Neural progenitor cell (in vitro differentiated cells): ENCODE measurements at regions not wholly inside any gene's neighbourhood (a gene's known extent, or its start where the extent isn't known, plus 50 kb on each side); places are given as distances from the start of the nearest gene placed in this dataset.

Experiments
- DNase-seq: peaks from one replicate; pipeline ENCODE4 v3.0.0-alpha.2; 2016; ENCODE audit warnings: low spot score
- H2AFZ ChIP-seq: fragments of 200-600 bp; sonication (generic); replicated peaks from 2 replicates; pipeline ENCODE4 v1.6.1; 2016; ENCODE audit warnings: antibody characterized with exemption
- H3F3A ChIP-seq: fragments of 200-600 bp; sonication (generic); 2 replicates; pipeline ENCODE4 v1.6.1; 2016; ENCODE audit warnings: antibody characterized with exemption, low read depth
- H3K27ac ChIP-seq: fragments of 200-600 bp; sonication (generic); 2 replicates; pipeline ENCODE4 v1.5.1; 2016; ENCODE audit warnings: mild to moderate bottlenecking
- H3K27me3 ChIP-seq: fragments of 200-600 bp; sonication (generic); 2 replicates; pipeline ENCODE4 v1.6.1; 2016; ENCODE audit warnings: mild to moderate bottlenecking, moderate library complexity
- H3K36me3 ChIP-seq: fragments of 200-600 bp; sonication (generic); 2 replicates; pipeline ENCODE4 v1.5.1; 2016
- H3K4me1 ChIP-seq: fragments of 200-600 bp; sonication (generic); 2 replicates; pipeline ENCODE4 v1.6.1; 2016; ENCODE audit warnings: mixed run types
- H3K4me2 ChIP-seq: fragments of 200-600 bp; sonication (generic); 2 replicates; pipeline ENCODE4 v1.6.1; 2016
- H3K4me3 ChIP-seq: fragments of 200-600 bp; sonication (generic); 2 replicates; pipeline ENCODE4 v1.5.1; 2016
- H3K79me2 ChIP-seq: fragments of 200-600 bp; sonication (generic); 2 replicates; pipeline ENCODE4 v1.6.1; 2016; ENCODE audit warnings: low read depth
- H3K9ac ChIP-seq: fragments of 200-600 bp; sonication (generic); 2 replicates; pipeline ENCODE4 v1.6.1; 2016
- H3K9me3 ChIP-seq: fragments of 200-600 bp; sonication (generic); 2 replicates; pipeline ENCODE4 v1.5.1; 2016; ENCODE audit warnings: low read depth
- H4K20me1 ChIP-seq: fragments of 200-600 bp; sonication (generic); 2 replicates; pipeline ENCODE4 v1.6.1; 2016; ENCODE audit warnings: low read depth
- H3K27ac Mint-ChIP-seq: 3 replicates; pipeline ENCODE4 v1.8.0; 2021; ENCODE audit warnings: mixed read lengths
- H3K27me3 Mint-ChIP-seq: 2 replicates; pipeline ENCODE4 v1.8.0; 2022; ENCODE audit warnings: low read depth, mild to moderate bottlenecking, inconsistent platforms, moderate library complexity, mixed read lengths; ENCODE audit not compliant: insufficient read depth
- H3K36me3 Mint-ChIP-seq: 3 replicates; pipeline ENCODE4 v1.8.0; 2021; ENCODE audit warnings: mixed read lengths
- H3K4me1 Mint-ChIP-seq: 3 replicates; pipeline ENCODE4 v1.8.0; 2021; ENCODE audit warnings: mixed read lengths
- H3K4me3 Mint-ChIP-seq: 3 replicates; pipeline ENCODE4 v1.8.0; 2021; ENCODE audit warnings: mild to moderate bottlenecking, moderate library complexity, mixed read lengths
- H3K9me3 Mint-ChIP-seq: 3 replicates; pipeline ENCODE4 v1.8.0; 2020; ENCODE audit warnings: mixed read lengths
- CTCF ChIP-seq: fragments of 200-600 bp; sonication (generic); IDR thresholded peaks from 2 replicates; pipeline ENCODE4 v1.5.1; 2017; ENCODE audit warnings: antibody characterized with exemption, mild to moderate bottlenecking
- EZH2 ChIP-seq: fragments of 200-600 bp; sonication (generic); IDR thresholded peaks from 2 replicates; pipeline ENCODE4 v1.6.1; 2017; ENCODE audit warnings: antibody characterized with exemption, mild to moderate bottlenecking, moderate library complexity
- EZH2phosphoT487 ChIP-seq: fragments of 200-600 bp; sonication (generic); IDR thresholded peaks from 2 replicates; pipeline ENCODE4 v1.6.1; 2017; ENCODE audit warnings: antibody characterized with exemption

GRCh38 chr1:54463259-54464030 is 57.3 kb upstream of the SSBP3 start:
- Histone ChIP-seq H3F3A (peaks cover 6% of the 10 kb centered on the region), H3K36me3 (no peaks in the 10 kb centered on the region), H3K4me3 (no peak overlapping the region), H3K4me1 (peaks cover 52% of the 10 kb centered on the region), H3K4me2 (peak overlapping the region; percentile 41), H3K27me3 (no peaks in the 10 kb centered on the region), H4K20me1 (no peaks in the 10 kb centered on the region), H3K79me2 (no peaks in the 10 kb centered on the region), H3K9ac (no peak overlapping the region), H3K9me3 (no peaks in the 10 kb centered on the region), H2AFZ (no peak overlapping the region), H3K27ac (no peak overlapping the region)
- Mint-ChIP-seq H3K4me3 (no peak overlapping the region), H3K36me3 (peaks cover 4% of the 10 kb centered on the region), H3K27ac (peak overlapping the region; percentile 24), H3K9me3 (no peaks in the 10 kb centered on the region), H3K27me3 (no peaks in the 10 kb centered on the region), H3K4me1 (peaks cover 63% of the 10 kb centered on the region)
- TF ChIP-seq EZH2phosphoT487 = no peak
- TF ChIP-seq EZH2 = no peak
- no peak for TF ChIP-seq CTCF
- peak; percentile 27 for DNase-seq

- no peak overlapping the region for H3K27ac ChIP-seq
- no peak for DNase-seq
- peak overlapping the region; percentile 77 for H2AFZ ChIP-seq
- H3K4me2 ChIP-seq = no peak overlapping the region
- Mint-ChIP-seq H3K27me3 (peaks cover 3% of the 10 kb centered on the region), H3K9me3 (no peaks in the 10 kb centered on the region), H3K27ac (peak overlapping the region; percentile 91), H3K36me3 (peaks cover 4% of the 10 kb centered on the region), H3K4me1 (peaks cover 66% of the 10 kb centered on the region), H3K4me3 (peak overlapping the region; percentile 13)
- no peak for TF ChIP-seq CTCF
- no peak for TF ChIP-seq EZH2
- no peak for TF ChIP-seq EZH2phosphoT487
- H3K9me3 ChIP-seq = no peaks in the 10 kb centered on the region
- H4K20me1 ChIP-seq = no peaks in the 10 kb centered on the region
- no peak overlapping the region for H3K4me3 ChIP-seq
- peaks cover 6% of the 10 kb centered on the region for H3F3A ChIP-seq
- H3K4me1 ChIP-seq = peaks cover 49% of the 10 kb centered on the region
- H3K79me2 ChIP-seq = no peaks in the 10 kb centered on the region
- H3K27me3 ChIP-seq = no peaks in the 10 kb centered on the region
- H3K9ac ChIP-seq = no peak overlapping the region
- no peaks in the 10 kb centered on the region for H3K36me3 ChIP-seq
These were observed 56.5 kb upstream of the SSBP3 start for GRCh38 chr1:54462597-54463258.

GRCh38 chr1:54461731-54462596 is 55.8 kb upstream of the SSBP3 start:
- no peaks in the 10 kb centered on the region for H4K20me1 ChIP-seq
- H3K9ac ChIP-seq = no peak overlapping the region
- no peaks in the 10 kb centered on the region for H3K9me3 Mint-ChIP-seq
- DNase-seq = no peak
- H3K27me3 ChIP-seq = no peaks in the 10 kb centered on the region
- peaks cover 5% of the 10 kb centered on the region for H3F3A ChIP-seq
- no peaks in the 10 kb centered on the region for H3K36me3 ChIP-seq
- H3K79me2 ChIP-seq = no peaks in the 10 kb centered on the region
- H3K4me2 ChIP-seq = peak overlapping the region; percentile 51
- peaks cover 3% of the 10 kb centered on the region for H3K27me3 Mint-ChIP-seq
- peaks cover 63% of the 10 kb centered on the region for H3K4me1 Mint-ChIP-seq
- no peak for TF ChIP-seq EZH2
- no peak for TF ChIP-seq EZH2phosphoT487
- TF ChIP-seq CTCF = no peak
- H3K4me3 Mint-ChIP-seq = no peak overlapping the region
- no peak overlapping the region for H3K27ac ChIP-seq
- peaks cover 49% of the 10 kb centered on the region for H3K4me1 ChIP-seq
- H3K36me3 Mint-ChIP-seq = peaks cover 2% of the 10 kb centered on the region
- no peaks in the 10 kb centered on the region for H3K9me3 ChIP-seq
- H3K27ac Mint-ChIP-seq = peak overlapping the region; percentile 91
- H3K4me3 ChIP-seq = no peak overlapping the region
- peak overlapping the region; percentile 77 for H2AFZ ChIP-seq
